MM.1S (cell line): ENCODE measurements at regions not wholly inside any gene's neighbourhood (a gene's known extent, or its start where the extent isn't known, plus 50 kb on each side); places are given as distances from the start of the nearest gene placed in this dataset.

ENCODE experiments used
- DNase-seq: peaks from one replicate; pipeline ENCODE4 v3.0.0-alpha.2; 2015
- H2AFZ ChIP-seq: fragments of 300-600 bp; sonication (generic); 2 replicates; pipeline ENCODE4 v1.6.0; 2016; ENCODE audit warnings: antibody characterized with exemption, low read length
- H3F3A ChIP-seq: fragments of 300-600 bp; sonication (generic); 2 replicates; pipeline ENCODE4 v1.6.1; 2016; ENCODE audit warnings: mild to moderate bottlenecking, antibody characterized with exemption, low read length, moderate library complexity, mixed read lengths; ENCODE audit not compliant: insufficient read depth
- H3K27ac ChIP-seq: fragments of 300-600 bp; sonication (generic); 2 replicates; pipeline ENCODE4 v1.5.1; 2016; ENCODE audit warnings: mild to moderate bottlenecking, low read length
- H3K27me3 ChIP-seq: fragments of 300-600 bp; sonication (generic); replicated peaks from 2 replicates; pipeline ENCODE4 v1.6.0; 2016; ENCODE audit warnings: low read length; ENCODE audit not compliant: insufficient read depth
- H3K36me3 ChIP-seq: fragments of 300-600 bp; sonication (generic); replicated peaks from 2 replicates; pipeline ENCODE4 v1.6.1; 2016; ENCODE audit warnings: mild to moderate bottlenecking, low read length, mixed read lengths; ENCODE audit not compliant: insufficient read depth
- H3K4me1 ChIP-seq: fragments of 300-600 bp; sonication (generic); 2 replicates; pipeline ENCODE4 v1.6.1; 2016; ENCODE audit warnings: low read length, mixed read lengths
- H3K4me2 ChIP-seq: fragments of 300-600 bp; sonication (generic); 2 replicates; pipeline ENCODE4 v1.6.0; 2016; ENCODE audit warnings: low read depth, low read length
- H3K4me3 ChIP-seq: fragments of 300-600 bp; sonication (generic); 2 replicates; pipeline ENCODE4 v1.5.1; 2016; ENCODE audit warnings: low read length, mixed read lengths
- H3K79me2 ChIP-seq: fragments of 300-600 bp; sonication (generic); 2 replicates; pipeline ENCODE4 v1.6.1; 2016; ENCODE audit warnings: mixed run types, low read length, mixed read lengths
- H3K9ac ChIP-seq: fragments of 300-600 bp; sonication (generic); 2 replicates; pipeline ENCODE4 v1.6.1; 2016; ENCODE audit warnings: low read length, mixed read lengths
- H3K9me2 ChIP-seq: fragments of 300-600 bp; sonication (generic); replicated peaks from 2 replicates; pipeline ENCODE4 v1.6.1; 2016; ENCODE audit warnings: mild to moderate bottlenecking, low read length, mixed read lengths; ENCODE audit not compliant: insufficient read depth
- H3K9me3 ChIP-seq: fragments of 300-600 bp; sonication (generic); replicated peaks from 2 replicates; pipeline ENCODE4 v1.6.1; 2016; ENCODE audit warnings: mild to moderate bottlenecking, low read length, mixed read lengths; ENCODE audit not compliant: insufficient read depth
- H4K20me1 ChIP-seq: fragments of 300-600 bp; sonication (generic); 2 replicates; pipeline ENCODE4 v1.6.1; 2016; ENCODE audit warnings: mild to moderate bottlenecking, low read length, moderate library complexity, mixed read lengths; ENCODE audit not compliant: insufficient read depth
- CTCF ChIP-seq: fragments of 300-600 bp; sonication (generic); IDR thresholded peaks from 2 replicates; pipeline ENCODE4 v1.5.1; 2016; ENCODE audit warnings: antibody characterized with exemption, low read length, mixed read lengths
- EZH2 ChIP-seq: fragments of 300-600 bp; sonication (generic); optimal IDR thresholded peaks from 2 replicates; pipeline ENCODE3; 2017; ENCODE audit warnings: low read depth, mild to moderate bottlenecking, antibody characterized with exemption, low read length, mixed read lengths
- EZH2phosphoT487 ChIP-seq: fragments of 300-600 bp; sonication (generic); IDR thresholded peaks from 2 replicates; pipeline ENCODE4 v1.6.1; 2018; ENCODE audit warnings: antibody characterized with exemption, low read length

GRCh38 chr4:132417220-132417619, 731.9 kb upstream of the PCDH10 start:
- no peak overlapping the region for H3K4me2 ChIP-seq
- H4K20me1 ChIP-seq: no peaks in the 10 kb centered on the region
- DNase-seq: no peak
- no peak overlapping the region for H3K9ac ChIP-seq
- H3K79me2 ChIP-seq: no peaks in the 10 kb centered on the region
- H3K9me3 ChIP-seq: no peaks in the 10 kb centered on the region
- no peaks in the 10 kb centered on the region for H3K36me3 ChIP-seq
- no peak overlapping the region for H3K27ac ChIP-seq
- no peak overlapping the region for H2AFZ ChIP-seq
- no peak for TF ChIP-seq CTCF
- TF ChIP-seq EZH2phosphoT487: no peak
- TF ChIP-seq EZH2: no peak
- no peaks in the 10 kb centered on the region for H3K4me1 ChIP-seq
- no peaks in the 10 kb centered on the region for H3K27me3 ChIP-seq
- no peak overlapping the region for H3K4me3 ChIP-seq
- H3K9me2 ChIP-seq: no peaks in the 10 kb centered on the region
- H3F3A ChIP-seq: no peaks in the 10 kb centered on the region

- Histone ChIP-seq H3K9me2 (no peaks in the 10 kb centered on the region), H3K79me2 (no peaks in the 10 kb centered on the region), H3K4me3 (no peak overlapping the region), H4K20me1 (no peaks in the 10 kb centered on the region), H3K27me3 (no peaks in the 10 kb centered on the region), H3K36me3 (no peaks in the 10 kb centered on the region), H3K4me2 (no peak overlapping the region), H3K9ac (no peak overlapping the region), H3K27ac (no peak overlapping the region), H3F3A (no peaks in the 10 kb centered on the region), H2AFZ (no peak overlapping the region), H3K9me3 (no peaks in the 10 kb centered on the region), H3K4me1 (no peaks in the 10 kb centered on the region)
- DNase-seq: no peak
- TF ChIP-seq CTCF (no peak), EZH2 (no peak), EZH2phosphoT487 (no peak)
Observed at GRCh38 chr4:132427125-132427524, 722.0 kb upstream of the PCDH10 start.

GRCh38 chr4:132437117-132437516, 712.0 kb upstream of the PCDH10 start:
- no peaks in the 10 kb centered on the region for H3K79me2 ChIP-seq
- no peaks in the 10 kb centered on the region for H3K9me2 ChIP-seq
- no peaks in the 10 kb centered on the region for H3K9me3 ChIP-seq
- no peaks in the 10 kb centered on the region for H3K4me1 ChIP-seq
- DNase-seq: no peak
- no peaks in the 10 kb centered on the region for H3F3A ChIP-seq
- no peaks in the 10 kb centered on the region for H3K27me3 ChIP-seq
- H3K27ac ChIP-seq: no peak overlapping the region
- H3K4me2 ChIP-seq: no peak overlapping the region
- no peaks in the 10 kb centered on the region for H3K36me3 ChIP-seq
- H3K4me3 ChIP-seq: no peak overlapping the region
- no peak for TF ChIP-seq EZH2phosphoT487
- no peak for TF ChIP-seq CTCF
- no peak for TF ChIP-seq EZH2
- H3K9ac ChIP-seq: no peak overlapping the region
- no peak overlapping the region for H2AFZ ChIP-seq
- H4K20me1 ChIP-seq: no peaks in the 10 kb centered on the region
